ENCODE measurements at regions not wholly inside any gene's neighbourhood (a gene's known extent, or its start where the extent isn't known, plus 50 kb on each side); places are given as distances from the start of the nearest gene placed in this dataset.
"Not testable (repeated sequence)": the region's sequence is repeated elsewhere in the genome, so short reads cannot be mapped to it uniquely, and the experiment has no call there.

DNA sequence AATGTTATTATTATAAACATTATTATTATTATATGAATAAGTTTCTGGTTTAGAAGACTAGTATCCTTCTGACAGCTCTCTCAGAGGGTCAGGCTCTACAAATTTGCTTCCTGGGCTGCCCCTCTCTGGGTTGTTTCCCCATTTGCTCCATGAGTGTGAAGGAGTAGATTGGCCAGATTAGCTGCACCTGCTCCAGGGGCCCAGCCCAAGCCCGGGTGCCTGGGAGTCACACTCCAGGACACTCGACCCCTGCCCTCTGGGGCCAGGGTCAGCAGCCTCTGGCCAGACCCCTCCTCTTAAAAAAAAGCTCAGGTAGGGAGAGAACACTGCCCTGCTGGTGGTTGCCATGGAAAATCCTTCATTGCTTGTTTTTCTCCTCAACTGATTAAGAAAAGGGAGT, 169.0 kb upstream of the FOXD4L5 start:
- H3K27ac ChIP-seq; intact Hi-C loops (cut with DNase I): not testable (repeated sequence)

DNA sequence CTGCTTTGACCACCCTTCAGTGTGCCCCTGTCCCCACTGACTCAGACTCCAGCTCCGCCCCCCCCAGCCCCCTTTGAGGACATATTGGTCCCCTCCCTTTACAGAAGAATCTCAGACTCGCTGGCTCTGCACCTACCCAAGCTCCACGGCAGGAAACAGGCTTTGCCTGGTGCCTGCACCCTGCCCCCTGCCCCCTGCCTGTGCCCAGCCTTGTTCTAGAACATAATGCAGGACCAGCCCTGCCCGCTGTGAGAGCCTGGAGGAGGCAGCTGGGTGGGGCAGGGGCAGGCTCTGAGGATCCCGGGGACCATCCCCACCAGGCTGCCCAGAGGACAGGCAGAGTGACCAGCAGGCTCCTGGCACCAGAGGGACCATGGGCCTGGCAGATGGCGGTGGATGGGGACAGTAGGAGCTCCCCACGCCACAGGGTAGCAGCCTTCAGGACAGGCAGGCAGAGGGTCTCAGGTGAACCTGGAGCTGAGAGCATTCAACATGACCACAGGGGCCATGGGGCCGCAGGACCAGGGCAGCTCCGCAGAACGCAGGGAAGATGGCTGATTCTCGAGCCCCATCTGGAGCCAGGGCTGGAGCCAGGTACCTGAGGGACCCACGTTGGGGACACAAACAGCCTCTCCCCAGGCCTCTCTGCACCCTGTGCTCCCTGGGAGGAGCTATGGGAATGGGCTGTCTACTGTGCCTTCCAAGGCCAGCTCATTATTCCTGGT, 165.0 kb upstream of the FOXD4L5 start:
- H3K4me1 ChIP-seq (replicated peaks); H3K27ac ChIP-seq; H3K9me3 ChIP-seq; DNase-seq (ENCODE audit: low spot score); H3K36me3 ChIP-seq; intact Hi-C loops (cut with DNase I); H3K27me3 ChIP-seq (replicated peaks; ENCODE audit: insufficient read depth); H3K4me3 ChIP-seq: not testable (repeated sequence)
- 66% methylated on average over 12 of the region's 12 CpGs for WGBS

More for the DNA sequence above, 169.0 kb upstream of the FOXD4L5 start:
- not testable (repeated sequence) for H3K9me3 ChIP-seq; H3K27me3 ChIP-seq (replicated peaks; ENCODE audit: insufficient read depth); H3K4me3 ChIP-seq; DNase-seq (ENCODE audit: low spot score); H3K4me1 ChIP-seq (replicated peaks); H3K36me3 ChIP-seq
- WGBS = 56% methylated on average over 2 of the region's 2 CpGs

DNA sequence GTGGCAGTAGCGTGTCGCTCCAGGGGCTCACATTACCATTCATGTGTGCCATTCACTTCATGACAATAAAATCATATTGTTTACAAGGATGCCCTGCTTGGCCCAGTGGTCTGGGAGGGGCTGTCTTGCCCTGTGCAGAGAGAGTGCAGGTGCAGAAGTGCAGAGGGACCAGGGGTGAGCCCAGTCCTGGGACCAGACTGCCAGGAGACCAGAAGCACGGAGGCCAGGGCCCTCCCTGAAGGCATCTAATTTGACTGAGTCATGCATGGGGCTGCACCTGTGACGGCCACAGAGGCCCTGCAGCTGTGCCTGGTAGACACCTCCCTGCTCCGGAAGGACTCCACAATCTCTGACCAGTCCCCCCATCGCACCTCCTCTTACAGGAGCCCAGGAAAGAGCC, 164.4 kb upstream of the FOXD4L5 start:
- H3K4me3 ChIP-seq = no peak overlapping the region
- intact Hi-C loops (cut with DNase I) = no loop called here
- H3K36me3 ChIP-seq = no peaks in the 10 kb centered on the region
- H3K9me3 ChIP-seq = no peaks in the 10 kb centered on the region
- no peaks in the 10 kb centered on the region for H3K27me3 ChIP-seq (replicated peaks; ENCODE audit: insufficient read depth)
- no peak overlapping the region for H3K27ac ChIP-seq
- no peak for TF ChIP-seq POLR2A (IDR thresholded peaks at IDR 0.05)
- TF ChIP-seq POLR2AphosphoS5 (IDR thresholded peaks at IDR 0.05) = no peak
- no peak for TF ChIP-seq CTCF (IDR thresholded peaks at IDR 0.05)
- 75% methylated on average over 6 of the region's 6 CpGs for WGBS
- no peaks in the 10 kb centered on the region for H3K4me1 ChIP-seq (replicated peaks)
- DNase-seq (ENCODE audit: low spot score) = no peak

GRCh38 chr9:65447146-65447545, 162.1 kb upstream of the FOXD4L5 start:
- H3K36me3 ChIP-seq; DNase-seq (ENCODE audit: low spot score); H3K4me3 ChIP-seq; H3K9me3 ChIP-seq; intact Hi-C loops (cut with DNase I); H3K27ac ChIP-seq; H3K4me1 ChIP-seq (replicated peaks); H3K27me3 ChIP-seq (replicated peaks; ENCODE audit: insufficient read depth): not testable (repeated sequence)
- WGBS = 87% methylated on average over 7 of the region's 7 CpGs

DNA sequence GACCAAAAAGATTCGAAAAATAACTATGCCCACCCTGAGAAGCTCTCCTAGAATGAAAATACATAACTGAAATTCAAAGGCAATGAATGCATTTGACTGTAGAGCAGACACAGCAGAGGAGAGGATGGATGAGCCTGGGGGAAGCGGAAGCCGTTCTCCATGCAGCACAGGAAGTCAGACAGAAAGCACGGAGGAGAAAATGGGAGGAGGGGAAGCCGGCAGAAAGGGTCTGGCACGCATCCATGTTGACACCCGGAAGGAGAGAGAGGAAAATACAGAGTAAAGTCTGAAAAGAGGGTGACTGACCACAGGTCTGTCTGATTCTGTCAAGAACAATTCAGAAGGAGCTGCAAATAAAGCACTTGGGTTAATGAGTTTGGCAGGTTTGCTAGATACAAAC, 161.0 kb upstream of the FOXD4L5 start:
- H3K27ac ChIP-seq; H3K4me3 ChIP-seq; H3K9me3 ChIP-seq; H3K36me3 ChIP-seq; H3K27me3 ChIP-seq (replicated peaks; ENCODE audit: insufficient read depth); intact Hi-C loops (cut with DNase I); H3K4me1 ChIP-seq (replicated peaks); DNase-seq (ENCODE audit: low spot score): not testable (repeated sequence)
- WGBS = 87% methylated on average over 7 of the region's 7 CpGs

DNA sequence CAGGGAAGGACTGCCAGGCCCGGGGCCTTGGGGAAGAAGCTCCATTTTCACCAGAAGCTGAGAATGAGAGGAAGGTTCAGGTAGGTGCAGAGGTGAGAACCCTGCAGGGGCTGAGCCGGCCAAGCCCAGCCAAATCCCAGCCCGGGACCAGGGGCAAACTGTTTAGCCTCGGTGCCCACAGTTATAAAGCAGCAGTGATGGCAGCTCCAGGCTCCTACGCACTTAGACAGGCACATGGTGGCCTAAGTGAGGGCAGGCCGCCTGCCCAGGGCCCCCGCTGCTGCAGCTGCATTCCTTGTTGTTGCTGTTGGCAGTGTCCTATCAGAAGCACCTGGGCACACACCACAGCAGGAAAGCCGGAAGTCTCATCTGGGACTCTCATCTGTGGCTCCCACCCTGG, 159.9 kb upstream of the FOXD4L5 start:
- intact Hi-C loops (cut with DNase I) = no loop called here
- TF ChIP-seq CTCF (IDR thresholded peaks at IDR 0.05) = no peak
- no peaks in the 10 kb centered on the region for H3K36me3 ChIP-seq
- no peak overlapping the region for H3K27ac ChIP-seq
- H3K27me3 ChIP-seq (replicated peaks; ENCODE audit: insufficient read depth) = no peaks in the 10 kb centered on the region
- DNase-seq (ENCODE audit: low spot score) = no peak
- H3K4me3 ChIP-seq = no peak overlapping the region
- no peaks in the 10 kb centered on the region for H3K4me1 ChIP-seq (replicated peaks)
- WGBS = 80% methylated on average over 8 of the region's 8 CpGs
- no peaks in the 10 kb centered on the region for H3K9me3 ChIP-seq

DNA sequence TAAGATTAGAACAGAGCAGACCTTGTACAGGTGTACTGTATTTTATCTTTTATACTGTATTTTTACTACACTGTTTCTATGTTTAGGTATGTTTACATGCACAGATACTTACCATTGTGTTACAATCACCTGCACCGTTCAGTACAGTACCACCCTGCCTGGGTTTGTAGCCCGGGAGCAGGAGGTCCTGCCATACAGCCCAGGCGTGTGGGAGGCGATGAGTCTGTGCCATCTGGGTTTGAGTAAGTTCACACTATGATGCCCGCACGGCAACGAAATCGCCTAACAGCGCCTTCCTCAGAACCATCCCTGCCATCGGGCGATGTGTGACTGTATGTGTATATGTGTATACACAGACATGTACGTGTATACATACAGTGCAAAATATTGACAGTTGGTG, 157.1 kb upstream of the FOXD4L5 start:
- DNase-seq (ENCODE audit: low spot score); H3K4me3 ChIP-seq; intact Hi-C loops (cut with DNase I); H3K27me3 ChIP-seq (replicated peaks; ENCODE audit: insufficient read depth); H3K27ac ChIP-seq; H3K9me3 ChIP-seq; H3K4me1 ChIP-seq (replicated peaks); H3K36me3 ChIP-seq: not testable (repeated sequence)
- 91% methylated on average over 11 of the region's 12 CpGs for WGBS

DNA sequence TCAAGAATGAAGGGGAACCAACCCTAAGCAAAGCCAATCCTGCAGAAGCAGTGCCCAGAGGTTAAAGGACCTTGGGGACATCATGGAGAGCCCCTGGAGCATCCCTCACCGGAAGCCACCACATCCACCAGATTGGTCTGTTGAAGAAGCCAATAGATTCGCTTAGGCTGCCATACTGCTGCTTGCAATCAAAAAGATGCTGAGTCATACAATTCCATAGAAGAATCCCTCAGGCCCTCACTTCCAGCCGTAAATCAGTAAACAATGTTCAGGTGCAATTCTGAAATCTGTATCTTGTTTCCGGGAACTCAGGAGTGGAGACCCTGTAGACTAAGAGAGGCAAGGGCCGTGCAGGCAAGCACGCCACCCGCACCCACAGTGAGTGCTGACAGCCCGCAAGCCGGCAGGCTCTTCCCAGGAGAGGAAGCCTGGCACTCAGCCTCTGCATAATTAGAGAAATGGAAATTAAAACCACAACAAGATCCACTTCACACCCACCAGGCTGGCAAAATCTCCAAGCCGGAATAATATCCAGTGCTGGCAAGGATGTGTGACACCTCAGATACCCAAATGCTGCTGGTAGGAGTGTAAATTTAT, 156.4 kb upstream of the FOXD4L5 start:
- 82% methylated on average over 10 of the region's 10 CpGs for WGBS
- H3K4me3 ChIP-seq; H3K27me3 ChIP-seq (replicated peaks; ENCODE audit: insufficient read depth); H3K9me3 ChIP-seq; H3K4me1 ChIP-seq (replicated peaks); H3K27ac ChIP-seq; H3K36me3 ChIP-seq; DNase-seq (ENCODE audit: low spot score); intact Hi-C loops (cut with DNase I): not testable (repeated sequence)
